G401.6 (cell line): ENCODE measurements at regions not wholly inside any gene's neighbourhood (a gene's known extent, or its start where the extent isn't known, plus 50 kb on each side); places are given as distances from the start of the nearest gene placed in this dataset.

ENCODE experiments used
- FAIRE-seq: peaks from 2 replicates; lab custom pipeline; 2012; peaks lifted over from hg19 to GRCh38; lab: Jason Lieb, UNC

GRCh38 chr21:14720237-14720636 lies 174.1 kb upstream of the SAMSN1 start:
- FAIRE-seq: no peak

- FAIRE-seq: no peak
Observed at GRCh38 chr21:14718951-14719350, 172.8 kb upstream of the SAMSN1 start.

GRCh38 chr21:14716761-14717396 lies 170.8 kb upstream of the SAMSN1 start:
- FAIRE-seq: no peak

DNA sequence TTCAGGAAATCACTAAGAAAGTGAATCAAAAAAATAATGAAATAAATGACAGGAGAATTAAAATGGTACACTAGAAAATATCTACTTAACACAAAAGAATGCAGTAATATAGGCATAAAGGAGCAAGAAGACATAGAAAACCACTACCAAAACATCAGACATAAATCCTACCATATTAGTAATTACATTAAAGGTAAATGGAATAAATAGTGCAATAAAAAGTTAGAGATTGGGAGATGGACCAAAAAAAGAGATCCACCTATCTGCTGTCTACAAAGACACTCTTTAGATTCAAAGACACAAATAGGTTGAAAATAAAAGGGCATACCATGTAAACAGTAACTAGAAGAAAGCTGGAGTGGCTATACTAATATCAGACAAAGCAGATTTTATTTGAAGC lies 167.0 kb upstream of the SAMSN1 start:
- FAIRE-seq: no peak

- FAIRE-seq: no peak
Observed at GRCh38 chr21:14712121-14712715, 166.1 kb upstream of the SAMSN1 start.

DNA sequence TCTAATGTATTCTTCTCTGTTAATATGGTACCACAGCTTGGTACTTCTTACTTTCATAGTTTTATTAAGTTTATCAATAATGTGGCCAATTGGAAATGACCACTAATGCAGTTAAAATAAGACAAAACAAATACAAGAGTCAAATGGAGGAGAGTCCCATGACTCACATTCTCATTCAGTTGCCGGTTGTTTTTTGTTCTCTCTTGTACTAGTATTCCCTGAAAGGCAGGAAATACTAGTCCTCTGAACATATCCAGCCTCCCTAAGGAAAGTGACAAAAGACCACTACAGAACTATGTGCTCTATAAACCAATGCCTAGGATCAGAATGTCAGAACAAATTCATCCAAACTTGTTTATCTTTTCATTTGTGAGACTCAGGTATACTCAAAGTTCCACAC lies 165.2 kb upstream of the SAMSN1 start:
- no peak for FAIRE-seq

DNA sequence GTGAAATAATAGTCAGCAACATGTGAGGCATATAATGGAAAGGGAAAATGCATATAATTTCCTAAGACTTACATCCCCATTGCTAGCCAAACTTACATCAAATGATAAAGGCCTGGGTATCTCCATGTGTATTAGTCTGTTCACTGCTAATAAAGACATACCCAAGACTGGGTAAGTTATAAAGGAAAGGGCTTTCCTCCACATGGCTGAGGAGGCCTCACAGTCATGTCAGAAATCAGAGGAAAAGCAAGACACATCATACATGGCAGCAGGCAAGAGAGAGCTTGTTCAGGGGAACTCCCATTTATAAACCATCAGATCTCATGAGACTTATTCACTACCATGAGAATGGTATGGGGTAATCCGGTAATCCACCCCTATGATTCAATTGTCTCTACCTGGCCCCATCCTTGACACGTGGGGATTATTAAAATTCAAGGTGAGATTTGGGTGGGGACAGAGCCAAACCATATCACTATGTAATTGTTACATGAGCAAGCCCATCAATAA lies 161.5 kb upstream of the SAMSN1 start:
- FAIRE-seq: no peak

- no peak for FAIRE-seq
Observed at GRCh38 chr21:14706712-14707510, 160.8 kb upstream of the SAMSN1 start.

DNA sequence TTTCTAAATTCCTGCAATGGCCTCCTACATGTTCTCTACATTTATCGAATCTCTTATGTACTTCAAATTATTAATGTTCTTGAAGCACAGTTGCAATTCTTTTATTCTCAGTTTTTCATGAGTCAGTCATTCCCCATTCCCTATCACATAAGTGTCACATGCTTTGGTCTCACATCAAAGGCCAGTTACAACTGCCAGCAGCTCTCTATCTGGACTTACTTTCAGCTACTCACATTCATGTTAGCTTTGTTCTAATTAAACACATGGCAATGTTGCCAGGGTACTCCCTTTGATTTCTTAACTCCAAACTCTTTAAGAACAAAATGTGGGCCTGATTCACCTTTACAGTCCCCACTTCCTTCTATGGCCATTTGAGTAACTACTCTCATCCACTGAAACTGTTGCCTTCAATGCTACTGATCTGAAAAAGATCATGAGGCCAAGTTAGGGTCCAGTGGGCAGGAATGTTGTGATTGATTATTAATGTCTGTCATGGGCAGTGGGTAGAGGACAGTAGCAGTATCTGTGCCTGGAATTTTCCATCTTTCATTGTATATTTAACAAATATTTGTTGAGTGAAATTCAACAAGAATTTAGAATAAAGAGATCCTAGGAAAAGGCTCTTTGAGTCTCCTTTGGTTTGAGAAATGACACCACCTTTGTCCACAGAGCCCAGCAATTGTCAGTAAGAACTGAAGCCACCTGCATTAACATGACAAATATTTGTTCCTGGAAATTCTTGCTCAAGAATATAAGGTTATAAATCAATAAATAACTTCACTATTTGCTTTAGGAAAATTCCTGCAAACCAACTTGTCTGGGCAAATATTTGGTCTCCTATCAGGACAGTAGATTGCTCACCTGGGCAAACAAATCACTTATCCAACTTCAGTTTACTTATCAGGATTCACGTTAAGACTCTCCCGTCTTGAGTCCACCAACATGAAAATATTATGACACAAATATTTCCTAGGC lies 153.6 kb upstream of the SAMSN1 start:
- FAIRE-seq: no peak

GRCh38 chr21:14697769-14698168 lies 151.7 kb upstream of the SAMSN1 start:
- no peak for FAIRE-seq

GRCh38 chr21:14694817-14695216 lies 148.7 kb upstream of the SAMSN1 start:
- FAIRE-seq: no peak

GRCh38 chr21:14693997-14694396 lies 147.9 kb upstream of the SAMSN1 start:
- no peak for FAIRE-seq

DNA sequence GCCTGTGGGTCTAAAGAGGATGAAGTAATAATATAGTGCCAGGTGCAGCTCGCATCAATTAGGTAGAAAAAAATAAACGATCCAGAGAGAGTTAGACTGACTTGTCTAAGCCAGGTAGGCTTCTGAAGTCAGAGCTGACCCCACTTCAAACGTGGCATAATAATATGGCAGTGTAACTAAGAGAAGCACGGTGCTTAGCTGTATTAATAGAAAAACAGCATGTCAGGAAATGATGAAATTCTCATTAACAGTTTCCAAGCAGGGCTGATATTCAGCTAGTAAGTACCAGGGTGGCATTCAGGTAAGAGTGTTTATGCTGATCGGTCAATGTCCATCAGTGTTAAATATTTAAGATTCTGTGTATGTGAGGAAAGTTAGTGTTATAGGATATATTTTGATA lies 145.8 kb upstream of the SAMSN1 start:
- FAIRE-seq: no peak

DNA sequence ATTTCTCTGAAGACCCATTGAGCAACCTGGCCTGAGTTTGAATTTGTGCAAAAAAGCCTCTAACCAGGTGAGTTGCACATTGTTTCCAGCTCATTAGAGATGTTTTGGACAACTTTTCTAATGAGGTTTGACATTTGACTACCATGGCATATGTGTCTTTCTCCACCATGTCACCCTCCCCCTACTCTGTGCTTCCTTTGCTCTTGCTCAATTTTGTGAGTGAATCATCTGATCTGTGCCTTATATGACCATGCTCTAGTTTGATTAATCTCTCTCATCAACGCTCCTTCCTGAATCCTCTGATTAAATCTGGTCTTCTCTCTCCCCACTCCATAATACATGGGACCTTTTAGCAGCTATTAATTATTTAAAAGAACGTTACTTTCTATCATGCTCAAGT lies 144.8 kb upstream of the SAMSN1 start:
- no peak for FAIRE-seq

DNA sequence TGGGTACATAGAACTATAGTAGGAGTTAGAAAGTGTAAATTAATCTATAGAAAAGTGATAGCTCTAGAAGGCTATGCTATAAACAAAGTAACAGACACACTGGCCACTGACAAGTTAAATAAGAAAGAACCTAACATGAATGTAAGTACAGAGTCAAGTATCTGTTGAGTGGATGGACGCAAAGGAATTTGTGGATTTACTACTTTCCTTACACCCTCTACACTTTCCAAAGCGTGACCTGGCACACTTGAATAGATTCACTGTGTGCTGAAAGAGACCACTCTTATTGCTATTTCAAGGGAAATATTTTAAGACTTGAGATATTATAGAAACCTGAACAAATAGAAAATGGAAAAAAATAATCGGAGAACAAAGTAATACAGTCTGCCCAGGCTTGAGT lies 142.8 kb upstream of the SAMSN1 start:
- no peak for FAIRE-seq

DNA sequence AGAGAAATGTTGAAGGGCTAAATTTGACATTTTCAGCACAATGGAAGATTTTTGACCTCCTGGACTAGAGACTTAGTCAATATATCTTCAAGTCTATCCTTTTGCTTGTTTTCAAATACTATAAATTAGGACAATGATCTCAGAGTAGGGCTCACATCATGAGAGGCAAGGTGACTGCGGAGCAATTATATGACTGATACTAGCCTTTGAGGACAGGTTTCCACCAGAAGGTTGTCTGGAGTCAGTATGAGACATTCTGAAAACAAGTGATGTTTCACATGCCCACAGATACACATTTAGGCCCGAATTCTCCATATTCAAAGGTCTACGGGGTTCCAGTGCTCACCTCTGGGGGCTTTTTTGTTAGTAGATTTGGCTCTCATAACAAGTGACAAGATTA lies 142.3 kb upstream of the SAMSN1 start:
- FAIRE-seq: no peak

- no peak for FAIRE-seq
Observed at GRCh38 chr21:14687268-14687625, 141.1 kb upstream of the SAMSN1 start.

- FAIRE-seq: no peak
Observed at GRCh38 chr21:14686466-14687267, 140.6 kb upstream of the SAMSN1 start.

DNA sequence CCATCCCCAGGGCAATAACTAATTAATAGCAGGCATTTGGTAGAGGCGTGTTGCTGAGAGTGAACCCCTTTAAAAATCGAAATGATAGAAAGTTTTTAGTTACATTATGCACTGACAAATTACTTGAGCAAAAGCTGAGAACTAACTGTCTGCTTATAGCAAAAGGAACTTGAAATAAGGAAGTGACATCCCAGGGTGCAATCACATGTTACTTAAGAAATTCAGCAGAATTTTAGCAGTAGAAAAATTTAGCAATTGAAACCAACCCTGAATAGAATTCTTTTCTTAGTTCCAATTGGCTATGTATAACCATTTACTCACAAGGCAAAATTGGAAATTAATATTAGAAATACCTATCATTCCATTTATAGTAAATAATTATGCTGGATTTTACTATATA lies 139.5 kb upstream of the SAMSN1 start:
- FAIRE-seq: no peak

DNA sequence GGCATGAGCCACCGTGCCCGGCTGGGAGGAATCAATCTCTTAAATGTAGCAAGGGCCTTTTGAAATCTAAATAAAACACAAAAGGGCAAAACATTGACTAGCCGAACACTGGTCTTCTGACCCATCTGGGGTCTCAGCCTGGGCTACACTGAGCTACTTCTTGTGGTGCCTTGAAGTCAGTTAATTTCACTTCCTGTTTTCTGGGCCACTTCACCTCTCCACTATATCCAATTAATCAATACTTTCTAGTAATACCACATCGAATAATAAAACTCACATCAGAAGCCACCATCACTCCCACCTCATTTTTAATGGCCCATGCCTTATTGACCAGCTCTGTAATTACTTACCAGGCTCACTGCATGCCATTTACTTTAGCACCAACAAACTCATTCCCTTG lies 138.0 kb upstream of the SAMSN1 start:
- no peak for FAIRE-seq

DNA sequence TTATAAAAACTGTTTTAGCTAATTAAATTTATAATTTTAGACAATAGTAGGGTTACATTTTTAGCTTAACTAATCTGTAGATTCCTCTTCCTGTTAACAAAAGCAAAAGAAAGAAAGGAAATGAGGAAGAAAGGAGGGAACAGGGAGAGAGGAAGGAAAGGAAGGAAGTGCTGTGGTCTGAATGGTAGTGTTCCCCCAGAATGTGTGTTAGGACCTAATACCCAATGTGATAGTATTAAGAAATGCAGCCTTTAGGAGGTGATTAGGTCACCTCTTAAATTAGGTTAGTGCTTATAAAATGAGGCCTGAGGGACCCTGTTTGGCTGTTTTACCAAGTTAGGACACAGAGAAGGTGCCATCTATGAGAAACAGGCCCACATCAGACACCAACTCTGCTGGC lies 136.9 kb upstream of the SAMSN1 start:
- no peak for FAIRE-seq
